Stimulated activated CD8-positive, alpha-beta memory T cell treated with anti-CD3 and anti-CD28 coated beads, Interleukin-12 subunit alpha, Interleukin-12 subunit beta, amount 100 ng/mL, for 1 hour (primary cell): ENCODE measurements at regions not wholly inside any gene's neighbourhood (a gene's known extent, or its start where the extent isn't known, plus 50 kb on each side); places are given as distances from the start of the nearest gene placed in this dataset.

Experiments used
- DNase-seq: peaks from one replicate; pipeline ENCODE4 v3.0.0-alpha.2; 2020; ENCODE audit warnings: low read depth

- no peak for DNase-seq
Measured at GRCh38 chr9:106713206-106713605, 149.8 kb upstream of the ZNF462 start.

- no peak for DNase-seq
Measured at GRCh38 chr9:106716820-106717219, 146.1 kb upstream of the ZNF462 start.

GRCh38 chr9:106717686-106718085 is 145.3 kb upstream of the ZNF462 start:
- no peak for DNase-seq

GRCh38 chr9:106718936-106719335 is 144.0 kb upstream of the ZNF462 start:
- DNase-seq: no peak

- no peak for DNase-seq
Measured at GRCh38 chr9:106722051-106722753, 140.8 kb upstream of the ZNF462 start.

- no peak for DNase-seq
Measured at GRCh38 chr9:106723926-106724325, 139.0 kb upstream of the ZNF462 start.

- DNase-seq: no peak
Measured at GRCh38 chr9:106724566-106724965, 138.4 kb upstream of the ZNF462 start.

GRCh38 chr9:106726070-106726815 is 136.7 kb upstream of the ZNF462 start:
- no peak for DNase-seq

- no peak for DNase-seq
Measured at GRCh38 chr9:106727969-106728368, 135.0 kb upstream of the ZNF462 start.

- no peak for DNase-seq
Measured at GRCh38 chr9:106728860-106729259, 134.1 kb upstream of the ZNF462 start.

- DNase-seq: no peak
Measured at GRCh38 chr9:106731910-106732309, 131.1 kb upstream of the ZNF462 start.

- no peak for DNase-seq
Measured at GRCh38 chr9:106733828-106734380, 129.1 kb upstream of the ZNF462 start.

GRCh38 chr9:106737516-106737915 is 125.5 kb upstream of the ZNF462 start:
- DNase-seq: no peak

GRCh38 chr9:106738109-106738508 is 124.9 kb upstream of the ZNF462 start:
- no peak for DNase-seq

GRCh38 chr9:106745457-106745856 is 117.5 kb upstream of the ZNF462 start:
- no peak for DNase-seq

GRCh38 chr9:106745876-106746275 is 117.1 kb upstream of the ZNF462 start:
- no peak for DNase-seq

GRCh38 chr9:106751681-106752080 is 111.3 kb upstream of the ZNF462 start:
- DNase-seq: no peak

- no peak for DNase-seq
Measured at GRCh38 chr9:106752581-106752980, 110.4 kb upstream of the ZNF462 start.

GRCh38 chr9:106753155-106753671 is 109.8 kb upstream of the ZNF462 start:
- DNase-seq: no peak

GRCh38 chr9:106755736-106756135 is 107.2 kb upstream of the ZNF462 start:
- DNase-seq: no peak

GRCh38 chr9:106757514-106757913 is 105.5 kb upstream of the ZNF462 start:
- no peak for DNase-seq

GRCh38 chr9:106758911-106759310 is 104.1 kb upstream of the ZNF462 start:
- DNase-seq: no peak

- no peak for DNase-seq
Measured at GRCh38 chr9:106761493-106761892, 101.5 kb upstream of the ZNF462 start.
